ENCODE measurements at regions not wholly inside any gene's neighbourhood (a gene's known extent, or its start where the extent isn't known, plus 50 kb on each side); places are given as distances from the start of the nearest gene placed in this dataset.

GRCh38 chr12:125245581-125246557 is 180.6 kb downstream of the AACS start:
- TF ChIP-seq EZH2 (IDR thresholded peaks at IDR 0.05; ENCODE audit: insufficient read depth, poor library complexity, severe bottlenecking) (no peak), EZH2phosphoT487 (IDR thresholded peaks at IDR 0.05; ENCODE audit: insufficient read depth, low read depth) (no peak)

Data from GM23248 (cell line).